Gastroesophageal sphincter (tissue), 4 donors: ENCODE measurements at regions not wholly inside any gene's neighbourhood (a gene's known extent, or its start where the extent isn't known, plus 50 kb on each side); places are given as distances from the start of the nearest gene placed in this dataset.

ENCODE experiments used
- ATAC-seq: fragments of 150-250 bp; one replicate; pipeline ENCODE4 v1.9.1; 2016; ENCODE audit warnings: mild to moderate bottlenecking, moderate library complexity
- H3K27ac ChIP-seq, 4 donors: fragments of 200-600 bp; sonication (generic) in 3 of 4; 1 replicate in 3 of 4; 2 replicates in 1 of 4; pipeline ENCODE4 v1.5.1; 2016 to 2019
- H3K27me3 ChIP-seq: fragments of 200-600 bp; sonication (generic); one replicate; pipeline ENCODE4 v1.5.1; 2019
- H3K36me3 ChIP-seq, 2 donors: fragments of 200-600 bp; sonication (generic); one replicate each; pipeline ENCODE4 v1.5.1; 2019; ENCODE audit warnings: control low read depth in 1 of 2
- H3K4me1 ChIP-seq, 3 donors: fragments of 200-600 bp; sonication (generic); 1 replicate in 2 of 3; 2 replicates in 1 of 3; pipeline ENCODE4 v1.5.1; 2016 to 2019; ENCODE audit warnings: control low read depth in 2 of 3
- H3K4me3 ChIP-seq, 2 donors: fragments of 200-600 bp; sonication (generic); one replicate each; pipeline ENCODE4 v1.5.1; 2019; ENCODE audit warnings: mild to moderate bottlenecking in 1 of 2, moderate library complexity in 1 of 2
- H3K9me3 ChIP-seq, 3 donors: fragments of 200-600 bp; sonication (generic); one replicate each; pipeline ENCODE4 v1.5.1; 2017 to 2019; ENCODE audit warnings: control low read depth in 2 of 3
- EP300 ChIP-seq: sonication (generic); formaldehyde crosslinking; IDR thresholded peaks from one replicate; pipeline ENCODE4 v1.6.1; 2017; ENCODE audit warnings: antibody characterized with exemption, mild to moderate bottlenecking
- POLR2A ChIP-seq, 2 donors: fragments of 450-650 bp; IDR thresholded peaks; one replicate each; pipeline ENCODE4 v1.6.1; 2017; ENCODE audit warnings: antibody characterized with exemption in 2 of 2, mild to moderate bottlenecking in 2 of 2, moderate library complexity in 1 of 2
- POLR2AphosphoS5 ChIP-seq: sonication (generic); formaldehyde crosslinking; IDR thresholded peaks from one replicate; pipeline ENCODE4 v1.6.1; 2017; ENCODE audit warnings: antibody characterized with exemption
- WGBS, 2 donors: methylation state at CpG; one replicate each; pipeline ENCODE4 v1.1.5; 2018; ENCODE audit warnings: low coverage in 1 of 2; 5-methylcytosine and 5-hydroxymethylcytosine counted together
- TF ChIP-seq, protein P1 (sequence below), 4 experiments: fragments of 200-600 bp in 2 of 4; fragments of 450-650 bp in 2 of 4; sonication (generic) in 1 of 4; IDR thresholded peaks; one replicate each; pipeline ENCODE4 v1.5.1; 2017 to 2019; ENCODE audit warnings: antibody characterized with exemption in 4 of 4, mild to moderate bottlenecking in 2 of 4, moderate library complexity in 2 of 4

- Histone ChIP-seq H3K9me3 (no peaks in the 10 kb centered on the region), H3K4me3 (no peak overlapping the region), H3K4me1 (no peaks in the 10 kb centered on the region), H3K27me3 (no peaks in the 10 kb centered on the region), H3K36me3 (no peaks in the 10 kb centered on the region), H3K27ac (no peak overlapping the region)
- TF ChIP-seq EP300 = no peak
- ATAC-seq = no peak
Observed at GRCh38 chr4:58368221-58368620, 1258.0 kb upstream of the IGFBP7 start.

DNA sequence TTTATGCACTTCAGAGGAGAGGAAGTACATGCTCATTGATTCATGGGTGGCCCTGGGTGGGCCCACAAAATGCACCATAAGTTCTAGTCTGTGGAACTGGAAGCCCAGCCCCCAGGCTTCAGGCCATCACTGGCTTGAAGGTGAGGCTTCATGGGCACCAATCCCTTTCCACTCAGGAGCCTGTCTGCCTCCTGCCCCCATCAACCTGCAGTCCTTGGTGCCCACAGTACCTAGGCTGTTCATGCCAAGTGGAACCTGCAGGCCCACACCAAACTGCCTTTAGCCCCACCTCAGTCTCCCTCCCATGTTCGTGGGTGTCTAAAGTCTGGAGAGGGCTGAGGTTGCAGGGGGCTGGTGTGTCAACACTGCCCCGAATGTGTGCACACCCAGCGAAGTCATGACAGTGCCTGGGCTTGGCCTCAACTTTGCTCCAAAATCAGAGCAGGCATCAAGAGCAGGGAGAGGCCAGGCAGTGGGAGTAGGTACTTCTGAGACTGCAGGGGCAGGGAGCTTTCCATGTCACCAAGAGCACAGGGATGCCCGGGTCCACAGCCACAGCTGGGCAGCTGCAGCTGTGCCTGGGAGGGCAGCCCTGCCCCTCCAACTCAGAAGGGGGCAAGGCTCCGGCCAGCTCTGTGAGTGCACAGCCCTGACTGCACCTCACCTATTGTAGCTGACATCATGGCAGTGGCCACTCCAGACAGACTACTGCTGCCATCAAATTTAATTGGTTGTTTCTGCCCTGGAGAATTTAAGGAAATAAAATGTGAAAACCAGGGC, 1250.4 kb upstream of the IGFBP7 start:
- Histone ChIP-seq H3K27me3 (no peaks in the 10 kb centered on the region), H3K9me3 (no peaks in the 10 kb centered on the region), H3K27ac (no peak overlapping the region), H3K4me1 (no peaks in the 10 kb centered on the region), H3K36me3 (no peaks in the 10 kb centered on the region), H3K4me3 (no peak overlapping the region)
- no peak for ATAC-seq
- no CpG with 5 or more reads among the region's 5 CpGs for WGBS, 2 donors
- TF ChIP-seq, protein P1, sequence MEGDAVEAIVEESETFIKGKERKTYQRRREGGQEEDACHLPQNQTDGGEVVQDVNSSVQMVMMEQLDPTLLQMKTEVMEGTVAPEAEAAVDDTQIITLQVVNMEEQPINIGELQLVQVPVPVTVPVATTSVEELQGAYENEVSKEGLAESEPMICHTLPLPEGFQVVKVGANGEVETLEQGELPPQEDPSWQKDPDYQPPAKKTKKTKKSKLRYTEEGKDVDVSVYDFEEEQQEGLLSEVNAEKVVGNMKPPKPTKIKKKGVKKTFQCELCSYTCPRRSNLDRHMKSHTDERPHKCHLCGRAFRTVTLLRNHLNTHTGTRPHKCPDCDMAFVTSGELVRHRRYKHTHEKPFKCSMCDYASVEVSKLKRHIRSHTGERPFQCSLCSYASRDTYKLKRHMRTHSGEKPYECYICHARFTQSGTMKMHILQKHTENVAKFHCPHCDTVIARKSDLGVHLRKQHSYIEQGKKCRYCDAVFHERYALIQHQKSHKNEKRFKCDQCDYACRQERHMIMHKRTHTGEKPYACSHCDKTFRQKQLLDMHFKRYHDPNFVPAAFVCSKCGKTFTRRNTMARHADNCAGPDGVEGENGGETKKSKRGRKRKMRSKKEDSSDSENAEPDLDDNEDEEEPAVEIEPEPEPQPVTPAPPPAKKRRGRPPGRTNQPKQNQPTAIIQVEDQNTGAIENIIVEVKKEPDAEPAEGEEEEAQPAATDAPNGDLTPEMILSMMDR (IDR thresholded peaks at IDR 0.05) = no peak
- TF ChIP-seq POLR2A (IDR thresholded peaks at IDR 0.05) (no peak), EP300 (no peak), POLR2AphosphoS5 (no peak)

DNA sequence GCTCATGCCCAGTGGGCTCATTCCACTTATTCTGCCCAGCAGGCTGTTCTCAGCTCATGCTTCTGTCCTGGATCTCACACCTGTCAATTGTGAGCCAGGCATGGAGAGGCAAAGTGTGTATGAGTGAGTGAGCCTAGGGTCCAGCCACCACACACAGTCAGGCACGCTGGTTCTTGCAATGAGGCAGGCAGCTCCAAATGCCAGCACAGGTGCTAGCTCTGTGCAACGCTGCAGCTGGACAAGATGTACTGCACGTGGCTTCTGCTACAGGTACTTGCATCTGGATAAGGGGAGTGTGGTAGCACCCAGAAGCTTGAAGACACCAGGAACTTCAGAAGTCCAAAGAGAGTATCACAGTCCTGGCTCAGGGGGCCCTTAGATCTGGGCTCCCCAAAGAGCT, 1249.4 kb upstream of the IGFBP7 start:
- no CpG with 5 or more reads among the region's 3 CpGs for WGBS, 2 donors
- TF ChIP-seq, protein P1 (IDR thresholded peaks at IDR 0.05) = no peak
- TF ChIP-seq POLR2A (IDR thresholded peaks at IDR 0.05) (no peak), EP300 (no peak), POLR2AphosphoS5 (no peak)
- ATAC-seq = no peak
- Histone ChIP-seq H3K9me3 (no peaks in the 10 kb centered on the region), H3K4me1 (no peaks in the 10 kb centered on the region), H3K27me3 (no peaks in the 10 kb centered on the region), H3K27ac (no peak overlapping the region), H3K36me3 (no peaks in the 10 kb centered on the region), H3K4me3 (no peak overlapping the region)

DNA sequence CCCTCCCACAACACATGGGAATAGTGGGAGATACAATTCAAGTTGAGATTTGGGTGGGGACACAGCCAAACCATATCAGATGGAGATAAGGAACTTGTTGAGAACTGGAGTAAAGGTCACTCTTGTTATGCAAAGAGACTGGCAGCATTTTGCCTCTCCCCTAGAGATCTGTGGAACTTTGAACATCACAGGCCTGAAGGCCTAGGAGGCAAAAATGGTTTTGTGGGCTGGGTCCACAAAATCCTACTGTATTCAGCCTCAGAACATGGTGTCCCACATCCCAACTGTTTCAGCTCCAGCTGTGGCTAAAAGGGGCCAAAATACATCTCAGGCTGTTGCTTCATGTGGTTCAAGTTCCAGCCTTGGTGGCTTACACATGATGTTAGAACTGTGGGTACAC, 1247.8 kb upstream of the IGFBP7 start:
- no peak for ATAC-seq
- H3K4me1 ChIP-seq = no peaks in the 10 kb centered on the region
- no peaks in the 10 kb centered on the region for H3K9me3 ChIP-seq
- no peak for TF ChIP-seq POLR2A (IDR thresholded peaks at IDR 0.05)
- no peak for TF ChIP-seq EP300
- TF ChIP-seq, protein P1 (IDR thresholded peaks at IDR 0.05) = no peak
- TF ChIP-seq POLR2AphosphoS5 = no peak
- no peaks in the 10 kb centered on the region for H3K36me3 ChIP-seq
- no peaks in the 10 kb centered on the region for H3K27me3 ChIP-seq
- H3K4me3 ChIP-seq = no peak overlapping the region
- no peak overlapping the region for H3K27ac ChIP-seq

DNA sequence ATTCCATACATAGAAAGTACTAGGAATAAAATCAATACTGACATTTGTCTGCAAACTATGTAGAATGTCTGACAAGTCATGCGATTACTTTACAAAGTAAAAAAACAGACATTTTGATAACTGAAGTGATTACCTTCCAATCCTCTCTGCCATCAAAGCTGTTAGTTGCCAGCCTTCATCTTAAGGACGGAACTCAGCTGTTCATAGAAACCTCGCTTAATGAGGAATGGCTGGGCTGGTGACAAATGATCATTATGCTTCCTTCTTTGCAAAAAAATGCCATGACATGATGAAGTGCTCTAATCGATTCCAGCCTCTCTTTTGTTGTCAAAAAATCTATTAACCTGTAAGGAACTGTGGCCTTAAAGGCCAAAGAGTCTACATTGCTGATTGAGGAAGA, 1214.9 kb upstream of the IGFBP7 start:
- Histone ChIP-seq H3K27ac (no peak overlapping the region), H3K4me1 (no peaks in the 10 kb centered on the region), H3K36me3 (no peaks in the 10 kb centered on the region), H3K4me3 (no peak overlapping the region), H3K27me3 (no peaks in the 10 kb centered on the region), H3K9me3 (no peaks in the 10 kb centered on the region)
- TF ChIP-seq POLR2AphosphoS5 = no peak
- TF ChIP-seq POLR2A (IDR thresholded peaks at IDR 0.05) = no peak
- TF ChIP-seq EP300 = no peak
- TF ChIP-seq, protein P1 (IDR thresholded peaks at IDR 0.05) = no peak
- no peak for ATAC-seq
- 49 to 70% methylated on average over 4 of the region's 4 CpGs for WGBS, 2 donors
